ENCODE measurements at regions not wholly inside any gene's neighbourhood (a gene's known extent, or its start where the extent isn't known, plus 50 kb on each side); places are given as distances from the start of the nearest gene placed in this dataset.

GRCh38 chr4:71151054-71151453, 157.6 kb downstream of the DCK start:
- TF ChIP-seq CTCF (IDR thresholded peaks at IDR 0.05), result no peak
- TF ChIP-seq POLR2A (IDR thresholded peaks at IDR 0.05), result no peak
